ENCODE measurements at regions not wholly inside any gene's neighbourhood (a gene's known extent, or its start where the extent isn't known, plus 50 kb on each side); places are given as distances from the start of the nearest gene placed in this dataset.

DNA sequence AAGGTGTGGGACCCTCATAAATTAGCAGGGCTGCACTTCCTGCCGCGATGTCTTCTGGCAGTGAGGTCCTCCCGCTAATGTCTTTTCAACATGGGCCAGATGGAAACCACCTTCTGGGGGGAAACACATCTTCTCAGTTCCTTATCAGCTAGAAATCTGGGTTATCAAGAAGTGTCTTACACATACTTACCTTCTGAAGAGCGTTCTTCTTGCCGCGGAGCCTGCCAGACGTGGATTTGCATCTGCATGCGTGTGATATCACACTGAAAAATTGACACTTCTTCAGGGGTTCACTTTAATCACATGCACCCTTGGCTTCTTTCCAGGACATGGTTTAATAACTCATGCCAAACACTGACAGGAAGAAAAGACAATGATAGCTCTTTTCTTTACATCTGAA lies 163.5 kb upstream of the SOX11 start:
- TF ChIP-seq SIN3A (IDR thresholded peaks at IDR 0.05; ENCODE audit: borderline replicate concordance, insufficient read depth, low read length) (no peak), REST (IDR thresholded peaks at IDR 0.05; ENCODE audit: insufficient read depth in 1 of 2, low read depth in 2 of 2, low read length in 2 of 2) (no peak), POLR2AphosphoS5 (IDR thresholded peaks at IDR 0.05; ENCODE audit: low read depth, low read length) (no peak)
